IMR-90 (cell line): ENCODE measurements at regions not wholly inside any gene's neighbourhood (a gene's known extent, or its start where the extent isn't known, plus 50 kb on each side); places are given as distances from the start of the nearest gene placed in this dataset.

Experiments
- ATAC-seq: fragments of 200-7000 bp; cut with Tn5 transposase; 2 replicates; pipeline ENCODE4 v1.9.1; 2020; ENCODE audit warnings: low read depth, mild to moderate bottlenecking, moderate library complexity
- BruUV-seq: library from RNA; stranded (reverse); fragments of 400-500 nt; replicated peaks from 2 replicates; lab custom pipeline; 2021; lab: Mats Ljungman, UMichigan
- CTCF ChIA-PET: fragments of 300-600 bp; formaldehyde crosslinking; extraction: SDS; loops from one replicate; lab custom pipeline; 2021; ENCODE audit warnings: antibody characterized with exemption; lab: Yijun Ruan, JAX
- POLR2A ChIA-PET: fragments of 300-600 bp; sonication (Branson Sonifier 250); formaldehyde crosslinking; loops from one replicate; lab custom pipeline; 2022; ENCODE audit warnings: antibody characterized with exemption; ENCODE audit not compliant: unreplicated experiment; lab: Charles Lee
- DNase-seq: peaks from one replicate; pipeline ENCODE4 v3.0.0; 2013
- H2AFZ ChIP-seq: replicated peaks from 2 replicates; pipeline ENCODE3; 2013; ENCODE audit warnings: low read length, mild to moderate bottlenecking; ENCODE audit not compliant: poor library complexity
- H2AK5ac ChIP-seq: 2 replicates; pipeline ENCODE4 v1.6.1; 2013; ENCODE audit warnings: low read depth, low read length, inconsistent platforms
- H2AK9ac ChIP-seq: replicated peaks from 2 replicates; pipeline ENCODE3; 2013; ENCODE audit warnings: mild to moderate bottlenecking, low read depth, low read length, moderate library complexity; ENCODE audit not compliant: poor library complexity
- H2BK120ac ChIP-seq: 2 replicates; pipeline ENCODE4 v1.6.1; 2013; ENCODE audit warnings: low read depth, low read length, inconsistent platforms
- H2BK15ac ChIP-seq: 3 replicates; pipeline ENCODE4 v1.6.1; 2013; ENCODE audit warnings: low read depth, low read length, inconsistent platforms
- H2BK20ac ChIP-seq: 2 replicates; pipeline ENCODE4 v1.6.1; 2013; ENCODE audit warnings: low read depth, mild to moderate bottlenecking, inconsistent platforms, low read length, moderate library complexity
- H2BK5ac ChIP-seq: 2 replicates; pipeline ENCODE4 v1.6.1; 2013; ENCODE audit warnings: mild to moderate bottlenecking, low read depth, low read length, inconsistent platforms; ENCODE audit not compliant: poor library complexity, severe bottlenecking
- H3K14ac ChIP-seq: replicated peaks from 2 replicates; pipeline ENCODE4 v1.6.1; 2013; ENCODE audit warnings: low read depth, low read length, inconsistent platforms
- H3K18ac ChIP-seq: 2 replicates; pipeline ENCODE4 v1.6.1; 2013; ENCODE audit warnings: low read depth, low read length, control low read depth
- H3K23ac ChIP-seq: 2 replicates; pipeline ENCODE4 v1.6.1; 2013; ENCODE audit warnings: low read depth, low read length, inconsistent platforms
- H3K27ac ChIP-seq: 2 replicates; pipeline ENCODE4 v1.5.1; 2013; ENCODE audit warnings: mild to moderate bottlenecking, control low read depth, low read length; ENCODE audit not compliant: insufficient read depth
- H3K27me3 ChIP-seq: 2 replicates; pipeline ENCODE4 v1.6.1; 2013; ENCODE audit warnings: low read length; ENCODE audit not compliant: control insufficient read depth, insufficient read depth
- H3K36me3 ChIP-seq: 2 replicates; pipeline ENCODE4 v1.6.1; 2013; ENCODE audit warnings: low read length, mixed read lengths; ENCODE audit not compliant: control insufficient read depth, insufficient read depth
- H3K4ac ChIP-seq: 2 replicates; pipeline ENCODE4 v1.6.1; 2013; ENCODE audit warnings: low read depth, low read length, inconsistent platforms
- H3K4me1 ChIP-seq: 2 replicates; pipeline ENCODE4 v1.6.1; 2013; ENCODE audit warnings: low read length, mixed read lengths; ENCODE audit not compliant: control insufficient read depth, insufficient read depth
- H3K4me2 ChIP-seq: 2 replicates; pipeline ENCODE4 v1.6.1; 2013; ENCODE audit warnings: low read depth, mild to moderate bottlenecking, control low read depth, low read length, moderate library complexity
- H3K4me3 ChIP-seq: 2 replicates; pipeline ENCODE4 v1.5.1; 2013; ENCODE audit warnings: low read depth, mild to moderate bottlenecking, control low read depth, low read length, moderate library complexity; ENCODE audit not compliant: insufficient read depth
- H3K56ac ChIP-seq: 2 replicates; pipeline ENCODE4 v1.6.1; 2013; ENCODE audit warnings: low read length, inconsistent platforms; ENCODE audit not compliant: insufficient read depth; ENCODE audit errors: extremely low read depth
- H3K79me1 ChIP-seq, 2 experiments: 2 replicates each; pipeline ENCODE4 v1.6.1; 2013; ENCODE audit warnings: low read length in 2 of 2, inconsistent platforms in 1 of 2, low read depth in 1 of 2
- H3K9ac ChIP-seq: 2 replicates; pipeline ENCODE4 v1.6.1; 2013; ENCODE audit warnings: low read depth, low read length, control low read depth
- H3K9me1 ChIP-seq: 2 replicates; pipeline ENCODE4 v1.6.1; 2013; ENCODE audit warnings: low read length, inconsistent platforms; ENCODE audit not compliant: insufficient read depth
- H3K9me3 ChIP-seq: 2 replicates; pipeline ENCODE4 v1.6.1; 2013; ENCODE audit warnings: low read length; ENCODE audit not compliant: control insufficient read depth, insufficient read depth
- H4K20me1 ChIP-seq: 2 replicates; pipeline ENCODE4 v1.6.1; 2013; ENCODE audit warnings: low read length, inconsistent platforms; ENCODE audit not compliant: insufficient read depth
- H4K5ac ChIP-seq: 2 replicates; pipeline ENCODE4 v1.6.1; 2013; ENCODE audit warnings: mild to moderate bottlenecking, low read depth, low read length, control low read depth
- H4K8ac ChIP-seq, 2 experiments: 2 replicates each; pipeline ENCODE4 v1.6.1; 2013; ENCODE audit warnings: low read depth in 2 of 2, low read length in 2 of 2, control low read depth in 1 of 2, inconsistent platforms in 1 of 2
- H4K91ac ChIP-seq: 2 replicates; pipeline ENCODE4 v1.6.1; 2013; ENCODE audit warnings: low read depth, low read length, inconsistent platforms; ENCODE audit not compliant: insufficient read depth
- BHLHE40 ChIP-seq: fragments of 150-350 bp; IDR thresholded peaks from 2 replicates; pipeline ENCODE4 v1.6.1; 2016; ENCODE audit warnings: mild to moderate bottlenecking, low read depth, low read length
- MXI1 ChIP-seq: IDR thresholded peaks from 2 replicates; pipeline ENCODE4 v1.6.1; 2012; ENCODE audit warnings: low read depth, mild to moderate bottlenecking, low read length, moderate library complexity, borderline replicate concordance
- dilution Hi-C: fragments of 300-500 bp; cut with HindIII; formaldehyde crosslinking; loops from one replicate; pipeline ENCODE4 v1.14.3; 2018; ENCODE audit warnings: low sequenced_read_pairs; ENCODE audit not compliant: unreplicated experiment
- in situ Hi-C: fragments of 300-500 bp; cut with MboI; formaldehyde crosslinking; loops from 3 replicates; pipeline ENCODE4 v1.14.3; 2019; ENCODE audit warnings: low sequenced_read_pairs, inconsistent platforms, mixed read lengths
- intact Hi-C: fragments of 100-400 bp; cut with micrococcal nuclease; formaldehyde crosslinking; loops from 2 replicates; pipeline ENCODE4 v1.10.0; 2022

GRCh38 chr4:59881632-59882031 is 1318.5 kb upstream of the ADGRL3 start:
- Histone ChIP-seq H2BK20ac (no peak overlapping the region), H2BK120ac (no peak overlapping the region), H4K20me1 (no peaks in the 10 kb centered on the region), H3K36me3 (no peaks in the 10 kb centered on the region), H2AFZ (no peak overlapping the region), H3K27ac (no peak overlapping the region), H3K4me1 (no peaks in the 10 kb centered on the region), H3K56ac (no peak overlapping the region), H3K14ac (no peak overlapping the region), H4K91ac (no peak overlapping the region), H2AK9ac (no peak overlapping the region), H3K79me1 (no peaks in the 10 kb centered on the region), H4K5ac (no peak overlapping the region), H3K27me3 (no peaks in the 10 kb centered on the region), H3K9me3 (peaks cover 6% of the 10 kb centered on the region; the same call in 1 of the 2 replicates), H3K4me2 (no peak overlapping the region), H3K4ac (no peak overlapping the region), H2BK5ac (no peak overlapping the region), H3K9me1 (no peaks in the 10 kb centered on the region), H4K8ac (no peak overlapping the region), H2AK5ac (no peak overlapping the region), H2BK15ac (no peak overlapping the region), H3K23ac (no peak overlapping the region), H3K4me3 (no peak overlapping the region), H3K18ac (no peak overlapping the region), H3K9ac (no peak overlapping the region)
- TF ChIP-seq MXI1, result no peak
- no peak for TF ChIP-seq BHLHE40
- BruUV-seq, result no TSS peak
- no peak for DNase-seq
- ChIA-PET POLR2A (no interaction called here), CTCF (no interaction called here)
- dilution Hi-C loops (no loop called here), in situ Hi-C loops (no loop called here), intact Hi-C loops (no loop called here)
- no peak for ATAC-seq
